ENCODE measurements at regions not wholly inside any gene's neighbourhood (a gene's known extent, or its start where the extent isn't known, plus 50 kb on each side); places are given as distances from the start of the nearest gene placed in this dataset.

DNA sequence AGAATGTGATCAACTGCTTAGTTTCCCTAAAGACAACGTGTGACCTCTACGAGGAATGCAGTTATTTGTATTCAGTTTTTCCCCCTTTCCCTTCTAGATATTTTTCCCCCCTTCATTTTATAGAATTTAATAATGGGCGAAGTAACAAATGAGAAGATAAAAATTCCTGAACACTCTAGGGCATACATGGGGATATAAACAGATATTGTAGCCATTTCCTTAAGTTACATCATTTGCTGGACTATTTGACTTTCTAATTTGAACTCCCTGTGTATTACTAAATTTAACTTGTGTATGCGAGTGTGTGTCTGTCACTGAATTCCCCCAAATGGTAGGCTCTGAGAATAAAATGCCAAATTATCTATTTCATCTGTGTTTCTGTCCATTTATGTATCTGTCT lies 99.0 kb upstream of the ZFP64 start:
- no peak overlapping the region for H3K4me3 ChIP-seq (ENCODE audit: low read length)
- no peak for DNase-seq (ENCODE audit: low read depth)
- TF ChIP-seq, protein P1, sequence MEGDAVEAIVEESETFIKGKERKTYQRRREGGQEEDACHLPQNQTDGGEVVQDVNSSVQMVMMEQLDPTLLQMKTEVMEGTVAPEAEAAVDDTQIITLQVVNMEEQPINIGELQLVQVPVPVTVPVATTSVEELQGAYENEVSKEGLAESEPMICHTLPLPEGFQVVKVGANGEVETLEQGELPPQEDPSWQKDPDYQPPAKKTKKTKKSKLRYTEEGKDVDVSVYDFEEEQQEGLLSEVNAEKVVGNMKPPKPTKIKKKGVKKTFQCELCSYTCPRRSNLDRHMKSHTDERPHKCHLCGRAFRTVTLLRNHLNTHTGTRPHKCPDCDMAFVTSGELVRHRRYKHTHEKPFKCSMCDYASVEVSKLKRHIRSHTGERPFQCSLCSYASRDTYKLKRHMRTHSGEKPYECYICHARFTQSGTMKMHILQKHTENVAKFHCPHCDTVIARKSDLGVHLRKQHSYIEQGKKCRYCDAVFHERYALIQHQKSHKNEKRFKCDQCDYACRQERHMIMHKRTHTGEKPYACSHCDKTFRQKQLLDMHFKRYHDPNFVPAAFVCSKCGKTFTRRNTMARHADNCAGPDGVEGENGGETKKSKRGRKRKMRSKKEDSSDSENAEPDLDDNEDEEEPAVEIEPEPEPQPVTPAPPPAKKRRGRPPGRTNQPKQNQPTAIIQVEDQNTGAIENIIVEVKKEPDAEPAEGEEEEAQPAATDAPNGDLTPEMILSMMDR (IDR thresholded peaks at IDR 0.05; ENCODE audit: insufficient read depth, low read depth, low read length, missing control alignments), result no peak

DNA sequence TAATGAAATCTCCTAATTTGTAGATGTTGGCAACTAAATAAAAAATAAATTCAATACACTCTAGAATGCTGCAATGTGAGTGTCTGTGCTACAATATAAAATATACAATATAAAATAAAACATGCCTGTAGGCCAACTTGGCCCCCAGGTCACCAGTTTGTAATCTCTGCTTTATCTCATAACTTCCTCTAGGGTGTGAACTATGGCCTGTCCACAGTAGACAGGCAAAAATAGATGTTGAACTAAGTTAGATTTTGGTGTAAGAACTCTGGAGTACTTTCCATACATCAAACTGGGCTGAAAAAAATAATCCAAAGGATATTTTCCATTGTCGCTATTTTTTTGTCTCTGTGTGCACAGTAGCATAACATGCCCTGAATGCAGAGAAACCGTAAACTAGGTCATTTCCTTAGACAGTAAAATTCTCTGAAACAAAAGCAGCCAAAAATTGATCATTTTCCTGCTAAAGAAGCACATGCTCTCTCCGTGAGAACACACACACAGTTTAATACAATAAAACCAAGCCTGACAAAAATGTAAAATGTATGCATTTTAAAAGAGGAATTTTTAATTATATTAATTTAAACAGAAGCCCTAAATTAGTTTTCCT lies 98.5 kb upstream of the ZFP64 start:
- H3K4me3 ChIP-seq (ENCODE audit: low read length), result no peak overlapping the region
- DNase-seq (ENCODE audit: low read depth), result no peak
- TF ChIP-seq, protein P1 (IDR thresholded peaks at IDR 0.05; ENCODE audit: insufficient read depth, low read depth, low read length, missing control alignments), result no peak

DNA sequence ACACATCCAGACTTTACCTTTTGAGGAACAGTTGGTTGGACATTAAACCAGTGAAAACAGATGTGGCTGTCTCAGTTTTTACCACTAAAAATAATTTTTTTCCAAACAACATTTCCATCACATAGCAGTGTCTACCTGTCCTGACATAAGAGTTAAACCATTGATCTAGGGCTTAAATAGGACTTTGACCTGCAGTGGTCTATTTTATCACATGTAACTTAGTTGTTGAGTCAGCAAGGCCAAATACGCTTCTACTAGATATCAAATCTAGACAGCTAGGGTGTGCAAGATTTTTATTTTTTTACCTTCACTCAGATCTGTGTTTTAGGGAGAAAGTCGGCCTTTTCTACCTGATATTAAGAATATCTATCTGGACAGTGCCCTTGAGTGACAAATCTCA lies 88.8 kb upstream of the ZFP64 start:
- no peak overlapping the region for H3K4me3 ChIP-seq (ENCODE audit: low read length)
- TF ChIP-seq, protein P1 (IDR thresholded peaks at IDR 0.05; ENCODE audit: insufficient read depth, low read depth, low read length, missing control alignments), result no peak
- no peak for DNase-seq (ENCODE audit: low read depth)

DNA sequence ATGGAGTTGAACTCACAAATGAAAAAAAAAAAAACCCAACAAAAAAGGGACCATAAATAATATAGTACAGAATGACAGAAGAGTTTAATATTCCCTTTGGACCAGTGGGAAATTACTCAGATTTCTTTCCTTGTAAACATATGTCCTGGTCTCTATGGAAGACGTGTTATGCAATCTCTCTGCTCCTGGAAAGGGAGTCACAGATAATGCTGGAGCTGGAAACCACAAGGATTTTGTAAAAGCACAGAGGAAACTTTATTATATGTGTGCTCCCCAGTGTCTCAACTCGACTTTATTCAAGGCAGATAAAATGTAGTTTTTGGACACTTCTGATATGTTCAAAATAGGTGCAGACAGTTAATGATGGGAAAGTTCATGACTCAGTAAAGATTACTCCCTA lies 88.1 kb upstream of the ZFP64 start:
- no peak overlapping the region for H3K4me3 ChIP-seq (ENCODE audit: low read length)
- DNase-seq (ENCODE audit: low read depth), result no peak
- TF ChIP-seq, protein P1 (IDR thresholded peaks at IDR 0.05; ENCODE audit: insufficient read depth, low read depth, low read length, missing control alignments), result no peak

DNA sequence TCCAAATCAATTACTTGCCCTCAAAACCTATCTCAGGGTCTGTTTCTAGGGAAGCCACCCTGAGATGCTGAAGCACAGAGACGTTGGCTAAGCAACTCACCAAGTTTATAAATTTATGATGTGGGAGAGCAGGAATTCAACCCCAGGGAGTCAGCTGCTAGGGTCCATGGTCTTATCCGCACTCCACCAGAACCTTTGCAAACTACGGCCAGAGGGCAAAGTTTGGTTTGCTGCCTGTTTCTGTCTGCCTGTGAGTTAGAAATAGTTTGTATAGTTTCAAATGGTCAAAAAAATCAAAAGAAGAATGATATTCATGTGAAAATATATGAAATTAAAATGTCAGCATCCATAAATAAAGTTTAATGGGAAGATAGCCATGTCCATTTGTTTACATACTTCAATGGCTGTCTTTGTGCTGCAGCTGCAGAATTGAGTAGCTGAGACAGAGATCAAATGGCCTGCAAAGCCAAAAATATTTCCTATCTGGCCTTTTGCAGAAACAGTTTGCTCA lies 83.7 kb upstream of the ZFP64 start:
- TF ChIP-seq, protein P1 (IDR thresholded peaks at IDR 0.05; ENCODE audit: insufficient read depth, low read depth, low read length, missing control alignments), result no peak
- no peak for DNase-seq (ENCODE audit: low read depth)
- H3K4me3 ChIP-seq (ENCODE audit: low read length), result no peak overlapping the region

DNA sequence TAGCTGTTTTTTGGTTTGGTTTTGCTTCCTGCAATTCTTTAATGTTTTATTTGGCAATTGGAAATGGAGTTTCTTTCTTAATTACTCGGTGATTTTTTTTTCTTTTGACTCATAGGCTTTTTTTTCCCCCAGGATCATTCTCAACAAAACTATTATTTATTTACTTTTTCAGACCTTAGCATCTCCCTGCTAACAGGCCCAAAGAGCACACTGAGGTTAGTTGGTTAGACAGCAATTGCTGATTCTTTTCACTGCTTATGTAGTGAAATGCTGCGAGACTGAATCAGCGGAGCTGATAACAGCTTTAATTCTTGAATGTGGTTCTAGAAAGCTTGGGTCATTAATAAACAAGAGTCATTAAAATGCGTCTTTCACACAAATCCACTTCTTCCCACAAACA lies 79.1 kb upstream of the ZFP64 start:
- no peak for DNase-seq (ENCODE audit: low read depth)
- TF ChIP-seq, protein P1 (IDR thresholded peaks at IDR 0.05; ENCODE audit: insufficient read depth, low read depth, low read length, missing control alignments), result no peak
- H3K4me3 ChIP-seq (ENCODE audit: low read length), result no peak overlapping the region

DNA sequence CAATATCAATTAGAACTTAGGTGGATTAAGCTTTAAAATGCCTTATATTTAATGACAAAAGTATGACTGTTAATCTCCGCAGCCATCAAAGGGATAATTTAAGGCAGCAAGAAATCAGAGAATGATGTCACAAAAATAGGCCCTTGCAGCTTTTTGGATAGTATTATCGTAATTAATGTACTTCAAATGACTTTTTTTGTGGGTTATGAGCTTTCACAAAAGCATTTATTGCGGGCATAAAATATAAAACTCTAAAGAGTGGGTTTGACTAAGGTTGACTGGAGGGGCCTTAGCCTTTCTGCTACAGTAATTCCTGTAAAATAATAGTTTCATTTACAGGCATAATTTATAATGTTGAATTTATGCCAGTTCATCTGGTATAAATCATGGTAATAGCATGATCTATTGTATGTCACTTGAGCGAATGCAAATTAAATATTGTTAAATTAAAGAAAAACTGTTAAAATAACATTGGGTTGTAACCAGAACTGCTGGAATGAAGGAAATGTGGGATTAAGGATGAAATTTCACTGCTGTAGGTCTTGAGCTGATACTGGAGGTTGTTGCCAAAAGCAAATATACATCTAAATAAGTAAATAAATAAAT lies 78.5 kb upstream of the ZFP64 start:
- no peak overlapping the region for H3K4me3 ChIP-seq (ENCODE audit: low read length)
- no peak for DNase-seq (ENCODE audit: low read depth)
- TF ChIP-seq, protein P1 (IDR thresholded peaks at IDR 0.05; ENCODE audit: insufficient read depth, low read depth, low read length, missing control alignments), result no peak

All from epithelial cell of esophagus (primary cell).